Stimulated activated CD4-positive, alpha-beta T cell treated with anti-CD3 and anti-CD28 coated beads, Interleukin-15, amount 100 ng/mL, for 24 hours (primary cell): ENCODE measurements at regions not wholly inside any gene's neighbourhood (a gene's known extent, or its start where the extent isn't known, plus 50 kb on each side); places are given as distances from the start of the nearest gene placed in this dataset.

Experiments
- DNase-seq: peaks from one replicate; pipeline ENCODE4 v3.0.0-alpha.2; 2020

- DNase-seq, result no peak
Observed at GRCh38 chr4:141922236-141922635, 285.9 kb downstream of the IL15 start.

GRCh38 chr4:141926406-141926805 lies 290.0 kb downstream of the IL15 start:
- DNase-seq, result no peak

GRCh38 chr4:141932490-141932889 lies 296.1 kb downstream of the IL15 start:
- no peak for DNase-seq

- no peak for DNase-seq
Observed at GRCh38 chr4:141933978-141934377, 297.6 kb downstream of the IL15 start.

- no peak for DNase-seq
Observed at GRCh38 chr4:141955696-141956095, 319.3 kb downstream of the IL15 start.

- no peak for DNase-seq
Observed at GRCh38 chr4:141957416-141957815, 321.0 kb downstream of the IL15 start.

GRCh38 chr4:141962486-141962885 lies 326.1 kb downstream of the IL15 start:
- no peak for DNase-seq

- no peak for DNase-seq
Observed at GRCh38 chr4:141971869-141972268, 335.5 kb downstream of the IL15 start.

GRCh38 chr4:141972950-141973349 lies 336.6 kb downstream of the IL15 start:
- no peak for DNase-seq
